Choroid plexus epithelial cell (primary cell): ENCODE measurements at regions not wholly inside any gene's neighbourhood (a gene's known extent, or its start where the extent isn't known, plus 50 kb on each side); places are given as distances from the start of the nearest gene placed in this dataset.

Experiments
- DNase-seq: peaks from one replicate; pipeline ENCODE4 v3.0.0-alpha.2; 2010; ENCODE audit warnings: low read depth
- H3K4me3 ChIP-seq: 2 replicates; pipeline ENCODE4 v1.5.1; 2011; ENCODE audit warnings: low read depth, mild to moderate bottlenecking, control low read depth, low read length, moderate library complexity
- TF ChIP-seq, protein P1 (sequence below): conservative IDR thresholded peaks from 2 replicates; pipeline ENCODE4 v1.5.1; 2011; ENCODE audit warnings: low read depth, mild to moderate bottlenecking, control low read depth, inconsistent platforms, low read length, moderate library complexity

GRCh38 chr3:82999777-83000176, 1238.3 kb upstream of the GBE1 start:
- no peak for DNase-seq
- H3K4me3 ChIP-seq = no peak overlapping the region
- TF ChIP-seq, protein P1, sequence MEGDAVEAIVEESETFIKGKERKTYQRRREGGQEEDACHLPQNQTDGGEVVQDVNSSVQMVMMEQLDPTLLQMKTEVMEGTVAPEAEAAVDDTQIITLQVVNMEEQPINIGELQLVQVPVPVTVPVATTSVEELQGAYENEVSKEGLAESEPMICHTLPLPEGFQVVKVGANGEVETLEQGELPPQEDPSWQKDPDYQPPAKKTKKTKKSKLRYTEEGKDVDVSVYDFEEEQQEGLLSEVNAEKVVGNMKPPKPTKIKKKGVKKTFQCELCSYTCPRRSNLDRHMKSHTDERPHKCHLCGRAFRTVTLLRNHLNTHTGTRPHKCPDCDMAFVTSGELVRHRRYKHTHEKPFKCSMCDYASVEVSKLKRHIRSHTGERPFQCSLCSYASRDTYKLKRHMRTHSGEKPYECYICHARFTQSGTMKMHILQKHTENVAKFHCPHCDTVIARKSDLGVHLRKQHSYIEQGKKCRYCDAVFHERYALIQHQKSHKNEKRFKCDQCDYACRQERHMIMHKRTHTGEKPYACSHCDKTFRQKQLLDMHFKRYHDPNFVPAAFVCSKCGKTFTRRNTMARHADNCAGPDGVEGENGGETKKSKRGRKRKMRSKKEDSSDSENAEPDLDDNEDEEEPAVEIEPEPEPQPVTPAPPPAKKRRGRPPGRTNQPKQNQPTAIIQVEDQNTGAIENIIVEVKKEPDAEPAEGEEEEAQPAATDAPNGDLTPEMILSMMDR = no peak

DNA sequence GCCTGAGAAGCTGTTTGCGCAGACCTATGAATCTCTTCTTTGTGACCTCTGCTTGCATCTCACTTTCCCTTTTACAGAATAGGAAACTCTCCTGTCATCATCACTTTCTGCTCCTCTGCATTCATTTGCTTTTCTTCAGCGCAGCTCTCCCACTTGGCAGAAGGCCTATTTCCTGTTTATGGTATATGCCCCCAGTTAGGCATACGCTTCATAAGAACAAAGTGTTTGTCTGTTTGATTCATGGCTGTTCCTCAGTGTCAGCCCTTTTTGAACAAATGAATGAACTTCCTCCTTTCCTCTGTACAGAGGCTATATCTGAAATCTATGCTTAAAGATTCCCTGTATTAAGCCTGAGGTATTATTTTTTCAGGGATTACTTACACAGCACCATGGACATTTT, 1216.9 kb upstream of the GBE1 start:
- H3K4me3 ChIP-seq = no peak overlapping the region
- TF ChIP-seq, protein P1 = no peak
- peak; percentile 33 for DNase-seq

GRCh38 chr3:82977871-82978270, 1216.4 kb upstream of the GBE1 start:
- no peak for DNase-seq
- TF ChIP-seq, protein P1 = no peak
- no peak overlapping the region for H3K4me3 ChIP-seq

GRCh38 chr3:82973791-82974190, 1212.3 kb upstream of the GBE1 start:
- DNase-seq = peak; percentile 37
- TF ChIP-seq, protein P1 = no peak
- H3K4me3 ChIP-seq = no peak overlapping the region

- peak; percentile 23 for DNase-seq
- H3K4me3 ChIP-seq = no peak overlapping the region
- TF ChIP-seq, protein P1 = no peak
Observed at GRCh38 chr3:82960379-82960778, 1198.9 kb upstream of the GBE1 start.

GRCh38 chr3:82957696-82958095, 1196.3 kb upstream of the GBE1 start:
- H3K4me3 ChIP-seq = no peak overlapping the region
- TF ChIP-seq, protein P1 = no peak
- DNase-seq = no peak

GRCh38 chr3:82957079-82957478, 1195.6 kb upstream of the GBE1 start:
- TF ChIP-seq, protein P1 = no peak
- DNase-seq = no peak
- no peak overlapping the region for H3K4me3 ChIP-seq
